Suprapubic skin (tissue), 4 donors: ENCODE measurements at regions not wholly inside any gene's neighbourhood (a gene's known extent, or its start where the extent isn't known, plus 50 kb on each side); places are given as distances from the start of the nearest gene placed in this dataset.

ENCODE experiments used
- DNase-seq, 2 donors: peaks; one replicate each; pipeline ENCODE4 v3.0.0-alpha.2; 2019; ENCODE audit warnings: low spot score in 2 of 2
- H3K27ac ChIP-seq: fragments of 200-600 bp; sonication (generic); one replicate; pipeline ENCODE4 v1.5.1; 2019
- H3K27me3 ChIP-seq: fragments of 200-600 bp; sonication (generic); one replicate; pipeline ENCODE4 v1.5.1; 2019
- H3K36me3 ChIP-seq: fragments of 200-600 bp; sonication (generic); one replicate; pipeline ENCODE4 v1.5.1; 2019
- H3K4me1 ChIP-seq: fragments of 200-600 bp; sonication (generic); one replicate; pipeline ENCODE4 v1.5.1; 2019
- H3K4me3 ChIP-seq: fragments of 200-600 bp; sonication (generic); one replicate; pipeline ENCODE4 v1.5.1; 2019; ENCODE audit warnings: mild to moderate bottlenecking
- H3K9me3 ChIP-seq: fragments of 200-600 bp; sonication (generic); one replicate; pipeline ENCODE4 v1.5.1; 2019
- CTCF ChIP-seq, 2 donors: fragments of 200-600 bp in 1 of 2; fragments of 450-650 bp in 1 of 2; sonication (generic) in 1 of 2; IDR thresholded peaks; one replicate each; pipeline ENCODE4 v1.5.1; 2016 to 2019; ENCODE audit warnings: antibody characterized with exemption in 2 of 2, mild to moderate bottlenecking in 1 of 2, moderate library complexity in 1 of 2
- EP300 ChIP-seq: sonication (generic); formaldehyde crosslinking; IDR thresholded peaks from one replicate; pipeline ENCODE4 v1.6.1; 2017; ENCODE audit warnings: antibody characterized with exemption
- POLR2A ChIP-seq, 2 donors: fragments of 450-650 bp; IDR thresholded peaks; one replicate each; pipeline ENCODE4 v1.6.1; 2017; ENCODE audit warnings: antibody characterized with exemption in 2 of 2, mild to moderate bottlenecking in 2 of 2, moderate library complexity in 2 of 2
- POLR2AphosphoS5 ChIP-seq, 3 donors: sonication (generic); formaldehyde crosslinking; IDR thresholded peaks; one replicate each; pipeline ENCODE4 v1.6.1; 2017; ENCODE audit warnings: antibody characterized with exemption in 3 of 3
- WGBS: methylation state at CpG from one replicate; pipeline ENCODE4 v1.1.5; 2018; 5-methylcytosine and 5-hydroxymethylcytosine counted together

- WGBS: 76% methylated on average over 3 of the region's 3 CpGs
- no peak for DNase-seq
- H3K4me3 ChIP-seq: no peak overlapping the region
- TF ChIP-seq POLR2A (IDR thresholded peaks at IDR 0.05) (no peak), CTCF (IDR thresholded peaks at IDR 0.05) (no peak), EP300 (no peak), POLR2AphosphoS5 (IDR thresholded peaks at IDR 0.05) (no peak)
- H3K4me1 ChIP-seq: no peaks in the 10 kb centered on the region
- H3K36me3 ChIP-seq: no peaks in the 10 kb centered on the region
- no peaks in the 10 kb centered on the region for H3K27me3 ChIP-seq
- no peaks in the 10 kb centered on the region for H3K9me3 ChIP-seq
- H3K27ac ChIP-seq: no peak overlapping the region
These were observed 263.8 kb upstream of the ELAC2 start for GRCh38 chr17:13281626-13282025.

GRCh38 chr17:13273806-13274205 lies 256.0 kb upstream of the ELAC2 start:
- H3K36me3 ChIP-seq: no peaks in the 10 kb centered on the region
- no peak for DNase-seq
- no peaks in the 10 kb centered on the region for H3K9me3 ChIP-seq
- peaks cover 12% of the 10 kb centered on the region for H3K27me3 ChIP-seq
- no peak overlapping the region for H3K27ac ChIP-seq
- 79% methylated on average over 2 of the region's 2 CpGs for WGBS
- no peak overlapping the region for H3K4me3 ChIP-seq
- TF ChIP-seq EP300 (no peak), POLR2A (IDR thresholded peaks at IDR 0.05) (no peak), CTCF (IDR thresholded peaks at IDR 0.05) (no peak), POLR2AphosphoS5 (IDR thresholded peaks at IDR 0.05) (no peak)
- no peaks in the 10 kb centered on the region for H3K4me1 ChIP-seq

GRCh38 chr17:13272296-13272695 lies 254.5 kb upstream of the ELAC2 start:
- 73% methylated on average over 4 of the region's 4 CpGs for WGBS

GRCh38 chr17:13268791-13269595 lies 251.2 kb upstream of the ELAC2 start:
- TF ChIP-seq EP300 (no peak), POLR2A (IDR thresholded peaks at IDR 0.05) (no peak), CTCF (IDR thresholded peaks at IDR 0.05) (no peak), POLR2AphosphoS5 (IDR thresholded peaks at IDR 0.05) (no peak)
- no peaks in the 10 kb centered on the region for H3K36me3 ChIP-seq
- no peak overlapping the region for H3K4me3 ChIP-seq
- peaks cover 12% of the 10 kb centered on the region for H3K27me3 ChIP-seq
- no peaks in the 10 kb centered on the region for H3K9me3 ChIP-seq
- 44% methylated on average over 8 of the region's 8 CpGs for WGBS
- no peaks in the 10 kb centered on the region for H3K4me1 ChIP-seq
- no peak for DNase-seq
- no peak overlapping the region for H3K27ac ChIP-seq

More at GRCh38 chr17:13272296-13272695, 254.5 kb upstream of the ELAC2 start:
- no peak overlapping the region for H3K4me3 ChIP-seq
- no peaks in the 10 kb centered on the region for H3K36me3 ChIP-seq
- H3K9me3 ChIP-seq: no peaks in the 10 kb centered on the region
- no peak overlapping the region for H3K27ac ChIP-seq
- no peak for TF ChIP-seq EP300
- no peak for TF ChIP-seq POLR2AphosphoS5 (IDR thresholded peaks at IDR 0.05)
- no peak for TF ChIP-seq CTCF (IDR thresholded peaks at IDR 0.05)
- no peak for TF ChIP-seq POLR2A (IDR thresholded peaks at IDR 0.05)
- peaks cover 12% of the 10 kb centered on the region for H3K27me3 ChIP-seq
- no peak for DNase-seq
- no peaks in the 10 kb centered on the region for H3K4me1 ChIP-seq

- no peak for TF ChIP-seq POLR2A (IDR thresholded peaks at IDR 0.05)
- no peak for TF ChIP-seq POLR2AphosphoS5 (IDR thresholded peaks at IDR 0.05)
- no peak for TF ChIP-seq EP300
- no peak for TF ChIP-seq CTCF (IDR thresholded peaks at IDR 0.05)
These were observed 248.8 kb upstream of the ELAC2 start for GRCh38 chr17:13266606-13267005.

More at GRCh38 chr17:13266606-13267005, 248.8 kb upstream of the ELAC2 start:
- Histone ChIP-seq H3K36me3 (no peaks in the 10 kb centered on the region), H3K9me3 (no peaks in the 10 kb centered on the region), H3K4me3 (no peak overlapping the region), H3K27ac (no peak overlapping the region), H3K4me1 (no peaks in the 10 kb centered on the region), H3K27me3 (peaks cover 9% of the 10 kb centered on the region)
- 40% methylated on average over 7 of the region's 7 CpGs for WGBS
- DNase-seq: no peak
